GM12892 (cell line): ENCODE measurements at regions not wholly inside any gene's neighbourhood (a gene's known extent, or its start where the extent isn't known, plus 50 kb on each side); places are given as distances from the start of the nearest gene placed in this dataset.
"Not testable (repeated sequence)": the region's sequence is repeated elsewhere in the genome, so short reads cannot be mapped to it uniquely, and the experiment has no call there.

Source experiments
- POLR2AphosphoS5 ChIP-seq: IDR thresholded peaks from 2 replicates; pipeline ENCODE4 v1.6.1; 2011; ENCODE audit warnings: low read depth, low read length, control low read depth
- TAF1 ChIP-seq: IDR thresholded peaks from 2 replicates; pipeline ENCODE4 v1.6.1; 2011; ENCODE audit warnings: low read depth, mild to moderate bottlenecking, control low read depth, low read length, borderline replicate concordance

GRCh38 chr16:63760246-63760645, 1361.6 kb downstream of the CDH11 start:
- not testable (repeated sequence) for TF ChIP-seq POLR2AphosphoS5, TAF1
